Loucy (cell line): ENCODE measurements at regions not wholly inside any gene's neighbourhood (a gene's known extent, or its start where the extent isn't known, plus 50 kb on each side); places are given as distances from the start of the nearest gene placed in this dataset.

Experiments used
- H2AFZ ChIP-seq: fragments of 200-600 bp; sonication (generic); 2 replicates; pipeline ENCODE4 v1.6.0; 2016; ENCODE audit warnings: antibody characterized with exemption, mild to moderate bottlenecking, low read length, moderate library complexity
- H3F3A ChIP-seq: fragments of 200-600 bp; 2 replicates; pipeline ENCODE4 v1.6.0; 2016; ENCODE audit warnings: antibody characterized with exemption, low read depth, mild to moderate bottlenecking
- H3K27me3 ChIP-seq: fragments of 200-600 bp; sonication (generic); 2 replicates; pipeline ENCODE4 v1.6.1; 2014; ENCODE audit warnings: low read length, mild to moderate bottlenecking; ENCODE audit not compliant: insufficient read depth, poor library complexity, severe bottlenecking
- H3K36me3 ChIP-seq: fragments of 200-600 bp; sonication (generic); 2 replicates; pipeline ENCODE4 v1.6.1; 2016; ENCODE audit warnings: low read length; ENCODE audit not compliant: insufficient read depth
- H3K4me1 ChIP-seq: fragments of 200-600 bp; sonication (generic); 2 replicates; pipeline ENCODE4 v1.5.1; 2014; ENCODE audit warnings: low read length, mild to moderate bottlenecking; ENCODE audit not compliant: insufficient read depth, poor library complexity, severe bottlenecking
- H3K4me2 ChIP-seq: fragments of 200-600 bp; sonication (generic); 2 replicates; pipeline ENCODE4 v1.6.0; 2014; ENCODE audit warnings: antibody characterized with exemption, low read length, low read depth, mild to moderate bottlenecking; ENCODE audit not compliant: poor library complexity, severe bottlenecking
- H3K4me3 ChIP-seq: fragments of 200-600 bp; sonication (generic); 2 replicates; pipeline ENCODE4 v1.5.1; 2014; ENCODE audit warnings: low read length, mild to moderate bottlenecking, mixed read lengths; ENCODE audit not compliant: poor library complexity, severe bottlenecking
- H3K79me2 ChIP-seq: fragments of 200-600 bp; sonication (generic); 2 replicates; pipeline ENCODE4 v1.6.1; 2014; ENCODE audit warnings: low read length; ENCODE audit not compliant: insufficient read depth
- H3K9ac ChIP-seq: fragments of 200-600 bp; sonication (generic); 2 replicates; pipeline ENCODE4 v1.6.0; 2014; ENCODE audit warnings: mild to moderate bottlenecking, low read depth, low read length, moderate library complexity; ENCODE audit not compliant: poor library complexity, severe bottlenecking
- H3K9me2 ChIP-seq: fragments of 200-600 bp; sonication (generic); replicated peaks from 2 replicates; pipeline ENCODE4 v1.6.1; 2016; ENCODE audit warnings: low read depth, low read length, mixed read lengths
- H3K9me3 ChIP-seq: fragments of 200-600 bp; sonication (generic); 2 replicates; pipeline ENCODE4 v1.6.1; 2014; ENCODE audit warnings: mild to moderate bottlenecking, antibody characterized with exemption, low read length, low read depth; ENCODE audit not compliant: insufficient read depth
- H4K20me1 ChIP-seq: fragments of 200-600 bp; sonication (generic); 2 replicates; pipeline ENCODE4 v1.6.0; 2014; ENCODE audit warnings: antibody characterized with exemption, low read length, mild to moderate bottlenecking; ENCODE audit not compliant: insufficient read depth, poor library complexity, severe bottlenecking
- EZH2phosphoT487 ChIP-seq: fragments of 200-600 bp; IDR thresholded peaks from 2 replicates; pipeline ENCODE4 v1.6.1; 2018; ENCODE audit warnings: antibody characterized with exemption, mild to moderate bottlenecking, moderate library complexity, borderline replicate concordance
- TF ChIP-seq, protein P1 (sequence below): fragments of 200-600 bp; sonication (generic); conservative IDR thresholded peaks from 2 replicates; pipeline ENCODE4 v1.5.1; 2014; ENCODE audit warnings: mild to moderate bottlenecking, antibody characterized with exemption, low read length

GRCh38 chr22:22184277-22184807 is 60.2 kb upstream of the VPREB1 start:
- no peaks in the 10 kb centered on the region for H3K9me2 ChIP-seq
- no peak overlapping the region for H3K4me2 ChIP-seq
- no peak for TF ChIP-seq EZH2phosphoT487
- TF ChIP-seq, protein P1, sequence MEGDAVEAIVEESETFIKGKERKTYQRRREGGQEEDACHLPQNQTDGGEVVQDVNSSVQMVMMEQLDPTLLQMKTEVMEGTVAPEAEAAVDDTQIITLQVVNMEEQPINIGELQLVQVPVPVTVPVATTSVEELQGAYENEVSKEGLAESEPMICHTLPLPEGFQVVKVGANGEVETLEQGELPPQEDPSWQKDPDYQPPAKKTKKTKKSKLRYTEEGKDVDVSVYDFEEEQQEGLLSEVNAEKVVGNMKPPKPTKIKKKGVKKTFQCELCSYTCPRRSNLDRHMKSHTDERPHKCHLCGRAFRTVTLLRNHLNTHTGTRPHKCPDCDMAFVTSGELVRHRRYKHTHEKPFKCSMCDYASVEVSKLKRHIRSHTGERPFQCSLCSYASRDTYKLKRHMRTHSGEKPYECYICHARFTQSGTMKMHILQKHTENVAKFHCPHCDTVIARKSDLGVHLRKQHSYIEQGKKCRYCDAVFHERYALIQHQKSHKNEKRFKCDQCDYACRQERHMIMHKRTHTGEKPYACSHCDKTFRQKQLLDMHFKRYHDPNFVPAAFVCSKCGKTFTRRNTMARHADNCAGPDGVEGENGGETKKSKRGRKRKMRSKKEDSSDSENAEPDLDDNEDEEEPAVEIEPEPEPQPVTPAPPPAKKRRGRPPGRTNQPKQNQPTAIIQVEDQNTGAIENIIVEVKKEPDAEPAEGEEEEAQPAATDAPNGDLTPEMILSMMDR, result no peak
- H3K4me3 ChIP-seq, result no peak overlapping the region
- no peaks in the 10 kb centered on the region for H3K79me2 ChIP-seq
- no peak overlapping the region for H2AFZ ChIP-seq
- H3F3A ChIP-seq, result no peaks in the 10 kb centered on the region
- no peaks in the 10 kb centered on the region for H3K27me3 ChIP-seq
- H3K36me3 ChIP-seq, result no peaks in the 10 kb centered on the region
- H3K9me3 ChIP-seq, result no peaks in the 10 kb centered on the region
- no peaks in the 10 kb centered on the region for H3K4me1 ChIP-seq
- H4K20me1 ChIP-seq, result no peaks in the 10 kb centered on the region
- H3K9ac ChIP-seq, result no peak overlapping the region

DNA sequence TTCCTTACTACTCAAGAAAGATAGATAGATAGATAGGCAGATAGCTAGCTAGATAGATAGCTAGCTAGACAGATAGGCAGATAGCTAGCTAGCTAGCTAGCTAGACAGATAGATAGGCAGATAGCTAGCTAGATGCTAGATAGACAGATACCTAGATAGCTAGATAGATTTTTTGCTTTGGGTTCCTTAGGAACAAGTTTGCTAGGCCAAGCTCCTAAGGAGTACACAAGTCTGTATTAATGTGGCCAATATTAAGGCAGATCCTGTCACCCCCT is 61.7 kb upstream of the VPREB1 start:
- no peak overlapping the region for H3K4me3 ChIP-seq
- H3K27me3 ChIP-seq, result no peaks in the 10 kb centered on the region
- H3K36me3 ChIP-seq, result no peaks in the 10 kb centered on the region; the same call in 1 of the 2 replicates
- no peak overlapping the region for H3K4me2 ChIP-seq
- H4K20me1 ChIP-seq, result no peaks in the 10 kb centered on the region
- no peak overlapping the region for H2AFZ ChIP-seq
- H3K9ac ChIP-seq, result no peak overlapping the region
- no peaks in the 10 kb centered on the region for H3K9me2 ChIP-seq
- H3K79me2 ChIP-seq, result no peaks in the 10 kb centered on the region
- no peak for TF ChIP-seq EZH2phosphoT487
- TF ChIP-seq, protein P1, result no peak
- H3K4me1 ChIP-seq, result peaks cover 4% of the 10 kb centered on the region
- no peaks in the 10 kb centered on the region for H3K9me3 ChIP-seq
- no peaks in the 10 kb centered on the region for H3F3A ChIP-seq

DNA sequence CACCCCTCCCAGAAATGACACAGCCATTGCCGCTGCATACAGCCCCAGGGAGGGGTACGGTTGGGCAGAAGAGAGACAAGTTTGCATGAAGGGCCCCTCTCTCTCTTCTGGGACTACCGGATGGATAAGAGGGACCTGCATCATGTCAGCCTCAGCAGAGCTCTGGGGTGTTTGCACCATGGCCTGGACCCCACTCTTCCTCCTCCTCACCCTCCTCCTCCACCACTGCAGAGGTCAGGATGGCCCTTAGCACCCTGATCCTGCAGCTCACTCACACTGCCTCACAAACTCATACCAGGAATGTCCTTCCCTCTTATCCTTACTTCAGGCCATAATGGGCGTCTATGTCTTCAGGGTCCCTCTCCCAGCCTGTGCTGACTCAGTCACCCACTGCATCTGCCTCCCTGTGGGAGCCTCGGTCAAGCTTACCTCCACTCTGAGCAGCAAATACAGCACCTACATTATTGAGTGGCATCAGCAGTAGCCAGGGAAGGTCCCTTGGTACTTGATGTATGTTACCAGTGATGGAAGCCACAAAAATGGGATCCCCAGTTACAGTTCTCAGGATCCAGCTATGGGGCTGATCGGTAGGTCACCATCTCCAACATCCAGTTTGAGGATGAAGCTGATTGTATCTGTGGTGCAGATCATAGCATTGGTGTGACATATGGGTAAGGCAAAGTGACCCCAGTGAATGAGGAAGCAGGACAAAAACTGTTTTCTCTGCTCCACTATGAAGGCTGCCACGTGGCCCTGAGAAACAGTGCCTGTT is 62.2 kb upstream of the VPREB1 start:
- Histone ChIP-seq H4K20me1 (no peaks in the 10 kb centered on the region), H3K9me3 (no peaks in the 10 kb centered on the region), H3K9ac (no peak overlapping the region), H2AFZ (no peak overlapping the region), H3K4me2 (no peak overlapping the region), H3K4me1 (peaks cover 4% of the 10 kb centered on the region), H3K36me3 (no peaks in the 10 kb centered on the region; the same call in 1 of the 2 replicates), H3K9me2 (no peaks in the 10 kb centered on the region), H3K4me3 (no peak overlapping the region), H3K27me3 (no peaks in the 10 kb centered on the region), H3F3A (no peaks in the 10 kb centered on the region), H3K79me2 (no peaks in the 10 kb centered on the region)
- no peak for TF ChIP-seq EZH2phosphoT487
- TF ChIP-seq, protein P1, result no peak
